Ammon's horn (tissue), 1 donor: ENCODE measurements at regions not wholly inside any gene's neighbourhood (a gene's known extent, or its start where the extent isn't known, plus 50 kb on each side); places are given as distances from the start of the nearest gene placed in this dataset.
A peak's percentile ranks its signal among the peaks of the same experiment; 100 is the strongest.

ENCODE experiments used
- DNase-seq: peaks from one replicate; pipeline ENCODE4 v3.0.0-alpha.2; 2016; ENCODE audit warnings: low spot score

DNA sequence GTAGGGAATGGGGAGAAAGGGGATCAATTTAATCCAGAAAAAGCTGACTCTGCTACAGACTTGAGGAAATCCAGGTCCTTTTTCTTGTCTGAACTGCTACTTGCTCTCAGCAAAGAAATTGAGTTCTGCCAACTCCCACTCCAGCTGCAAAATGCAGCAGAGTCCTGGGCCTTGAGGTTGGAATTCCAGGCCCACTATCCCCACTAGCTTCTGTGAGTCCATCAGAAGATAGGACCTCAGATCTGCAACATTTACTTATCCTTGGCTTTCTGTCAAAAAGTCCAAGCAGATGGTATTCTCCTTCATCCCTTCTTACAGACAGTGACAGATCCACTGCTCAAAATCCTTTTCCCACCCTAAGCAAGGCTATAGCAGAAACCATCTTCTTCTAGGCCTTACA is 219.2 kb downstream of the ARHGAP12 start:
- DNase-seq, result no peak

DNA sequence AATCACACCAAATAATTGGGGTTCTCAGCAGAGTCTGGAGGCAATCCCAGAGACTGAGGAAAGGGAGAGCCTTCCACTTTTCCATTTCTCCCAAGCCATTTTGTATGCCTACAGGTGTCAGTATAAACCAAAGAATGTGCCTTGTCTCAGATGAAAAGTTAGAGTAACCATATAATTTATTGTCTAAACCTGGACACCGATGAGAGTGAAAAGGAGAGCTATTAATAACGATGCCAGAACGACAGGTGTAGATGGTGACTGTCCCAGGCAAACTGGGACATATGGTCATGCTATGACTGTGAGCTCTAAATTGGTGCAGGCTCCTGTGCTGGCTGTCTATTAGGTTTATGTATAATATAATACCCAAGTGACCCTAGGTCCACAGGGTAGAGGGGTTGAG is 219.6 kb downstream of the ARHGAP12 start:
- DNase-seq, result no peak

DNA sequence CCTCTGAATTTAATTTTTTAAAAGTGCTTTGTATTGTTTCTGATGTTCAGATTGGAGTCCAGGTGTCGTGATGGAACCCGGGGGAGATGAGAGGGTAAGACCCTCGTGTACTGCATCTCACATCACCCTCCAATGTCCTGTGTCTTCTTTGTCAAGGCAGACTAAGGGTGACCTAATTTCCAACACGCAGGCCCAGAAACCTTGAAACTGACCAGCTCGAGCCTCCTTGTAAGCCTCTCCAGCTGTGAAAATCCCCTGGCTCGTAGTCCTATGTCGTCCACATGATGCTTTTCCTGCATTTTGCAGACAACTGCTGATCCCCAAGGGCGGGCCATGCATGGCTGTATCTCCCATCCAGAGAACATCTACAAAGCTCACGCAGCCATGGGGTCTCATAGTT is 220.2 kb downstream of the ARHGAP12 start:
- DNase-seq, result no peak

DNA sequence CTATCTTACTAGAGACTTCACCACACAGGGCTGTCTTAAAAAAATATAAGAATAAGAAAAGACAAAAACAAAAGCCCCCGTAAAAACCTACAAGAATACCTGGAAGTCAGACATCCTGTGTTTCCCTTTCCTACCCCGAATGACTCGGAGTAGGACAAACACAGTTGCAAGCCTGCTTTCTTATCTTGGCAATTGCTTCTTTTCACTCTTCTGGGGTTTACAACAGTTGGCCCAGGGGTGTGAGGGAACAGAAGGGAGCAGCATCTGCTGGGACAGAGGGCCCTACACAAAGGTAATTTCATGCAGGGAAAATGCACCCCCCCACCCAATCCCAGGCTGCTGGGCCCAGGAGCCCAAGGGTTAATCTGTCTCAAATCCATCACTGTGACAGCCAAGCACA is 220.6 kb downstream of the ARHGAP12 start:
- no peak for DNase-seq

DNA sequence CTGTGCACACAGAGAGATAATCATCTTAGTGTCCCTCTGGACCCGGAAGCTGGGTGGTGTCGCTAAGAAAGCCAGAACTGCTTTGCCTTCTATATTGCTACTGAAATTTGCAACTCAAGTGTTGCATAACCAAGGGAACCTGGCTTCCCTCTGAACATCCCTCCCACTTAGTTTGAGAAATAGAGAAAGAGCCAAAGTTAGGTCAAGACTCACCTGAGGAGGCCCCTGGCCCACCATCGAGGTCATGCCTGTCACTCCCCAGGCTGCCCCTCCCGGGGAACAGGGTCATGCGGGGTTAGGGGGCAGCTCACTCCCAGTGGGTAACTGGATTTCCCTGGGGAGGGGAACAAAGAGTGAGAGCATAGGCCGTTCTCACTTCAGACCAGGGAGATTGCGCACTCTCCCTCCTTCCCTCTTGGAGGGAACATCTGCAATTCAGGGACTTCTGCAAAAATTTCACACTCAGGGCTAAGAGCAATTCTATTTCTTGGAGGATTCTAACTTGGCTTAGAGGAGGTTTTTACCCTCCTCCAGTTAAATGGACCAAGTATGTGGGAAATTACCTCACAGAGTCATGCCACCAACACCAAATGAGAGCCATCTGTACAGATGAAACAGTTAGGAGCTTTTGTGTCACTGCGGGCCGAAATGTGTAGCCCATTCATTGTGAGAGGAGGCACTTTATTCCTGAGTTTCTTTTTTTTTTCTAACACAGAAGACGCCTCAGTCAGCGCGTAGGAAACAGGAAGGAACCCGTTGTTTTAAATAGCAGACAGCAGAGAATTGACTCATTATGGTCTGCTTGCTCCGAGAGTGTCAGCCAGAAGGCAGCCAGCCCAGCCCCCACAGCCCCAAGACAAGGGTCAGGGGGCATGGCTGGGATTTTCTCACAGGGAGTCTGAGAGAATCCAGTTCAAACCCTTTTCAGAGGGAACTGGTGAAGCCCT is 221.3 kb downstream of the ARHGAP12 start:
- peak; percentile 75 for DNase-seq

DNA sequence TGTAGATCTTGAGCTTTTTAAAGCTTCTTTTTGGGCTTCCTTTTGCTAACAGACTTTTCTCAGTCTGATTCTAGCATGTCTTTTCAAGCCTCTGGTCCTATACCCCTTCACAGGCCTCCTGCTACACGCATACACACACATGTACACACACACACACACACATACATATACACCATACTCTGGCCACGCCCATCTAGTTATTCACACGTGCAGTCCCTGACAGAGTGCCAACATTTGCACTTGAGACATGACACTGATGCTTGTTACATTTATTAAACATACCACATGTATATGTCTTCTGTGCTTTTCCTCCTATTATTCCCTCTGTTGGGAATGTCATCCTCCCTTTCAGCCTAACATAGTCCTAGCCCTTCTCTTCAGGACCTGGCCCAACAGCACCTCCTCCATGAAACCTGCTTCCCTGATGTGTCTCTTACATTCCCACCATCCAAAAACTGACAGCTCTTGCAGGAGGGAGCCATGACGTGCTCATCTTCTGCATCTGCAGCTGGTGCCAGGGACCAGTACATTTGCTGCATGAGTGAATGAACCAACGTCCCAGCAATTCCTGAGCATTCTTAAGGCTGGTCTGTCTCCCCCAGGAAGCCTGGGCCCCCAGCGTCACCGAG is 222.1 kb downstream of the ARHGAP12 start:
- no peak for DNase-seq

DNA sequence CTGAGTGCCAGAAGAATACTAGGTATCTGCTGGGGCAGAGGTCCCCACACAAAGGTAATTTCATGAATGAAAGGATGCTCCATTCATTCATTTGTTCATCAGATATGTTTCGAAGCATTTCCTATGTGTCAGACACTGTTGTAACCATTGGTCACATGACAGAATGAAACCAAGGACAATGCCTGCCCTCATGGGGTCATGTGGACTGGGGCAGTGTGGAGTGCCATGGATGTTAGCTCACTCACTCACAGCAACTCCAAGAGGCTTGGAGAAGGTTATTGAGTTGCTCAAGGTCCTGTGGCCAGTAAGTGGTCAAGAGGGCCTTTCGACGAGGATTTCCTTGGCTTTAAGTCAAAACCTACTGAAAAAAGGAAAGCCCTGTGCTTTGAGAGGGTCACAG is 223.5 kb downstream of the ARHGAP12 start:
- DNase-seq, result no peak

DNA sequence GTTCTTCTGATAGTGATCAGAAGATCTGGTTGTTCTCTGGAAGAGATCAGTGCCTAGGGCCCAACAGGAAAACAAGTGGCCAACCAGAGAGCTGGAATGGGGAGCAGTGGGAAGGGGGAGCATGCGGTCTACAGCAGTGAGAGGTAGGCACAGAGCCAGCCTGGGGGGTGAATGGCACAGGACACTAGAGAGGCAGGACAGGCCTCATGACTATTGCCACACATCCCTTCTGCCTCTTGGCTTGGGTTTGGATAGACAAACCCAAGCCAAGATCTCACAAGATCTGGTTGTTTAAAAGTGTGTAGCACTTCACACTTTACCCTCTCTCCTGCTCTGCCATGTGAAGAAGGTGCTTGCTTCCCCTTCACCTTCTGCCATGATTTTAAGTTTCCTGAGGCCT is 224.4 kb downstream of the ARHGAP12 start:
- DNase-seq, result no peak

DNA sequence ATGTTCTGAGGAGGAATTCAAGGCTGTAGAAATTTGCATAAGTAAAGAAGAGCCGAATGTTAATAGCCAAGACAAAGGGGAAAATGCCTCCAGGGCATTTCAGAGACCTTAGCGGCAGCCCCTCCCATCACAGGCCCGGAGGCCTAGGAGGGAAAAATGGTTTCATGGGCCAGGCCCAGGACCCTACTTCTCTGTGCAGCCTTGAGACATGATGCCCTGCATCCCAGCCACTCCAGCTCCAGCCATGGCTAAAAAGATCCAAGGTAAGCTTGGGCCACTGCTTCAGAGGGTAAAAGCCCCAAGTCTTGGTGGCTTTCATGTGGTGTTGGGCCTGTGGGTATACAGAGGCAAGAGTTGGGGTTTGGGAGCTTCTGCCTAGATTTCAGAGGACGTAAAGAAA is 225.7 kb downstream of the ARHGAP12 start:
- no peak for DNase-seq

DNA sequence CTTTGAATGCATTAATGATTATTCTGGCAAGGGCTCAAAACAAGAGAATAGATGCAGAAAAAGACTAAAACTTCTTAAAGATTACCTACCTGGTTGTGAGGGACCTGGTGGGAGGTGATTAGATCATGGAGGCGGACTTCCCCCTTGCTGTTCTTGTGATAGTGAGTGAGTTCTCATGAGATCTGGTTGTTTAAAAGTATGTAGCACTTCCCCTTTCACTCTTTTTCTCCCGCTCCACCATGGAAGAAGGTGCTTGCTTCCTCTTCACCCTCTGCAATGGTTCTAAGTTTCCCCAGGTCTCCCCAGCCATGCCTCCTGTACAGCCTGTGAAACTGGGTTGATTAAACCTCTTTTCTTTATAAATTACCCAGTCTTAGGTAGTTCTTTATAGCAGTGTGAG is 226.6 kb downstream of the ARHGAP12 start:
- DNase-seq, result no peak

DNA sequence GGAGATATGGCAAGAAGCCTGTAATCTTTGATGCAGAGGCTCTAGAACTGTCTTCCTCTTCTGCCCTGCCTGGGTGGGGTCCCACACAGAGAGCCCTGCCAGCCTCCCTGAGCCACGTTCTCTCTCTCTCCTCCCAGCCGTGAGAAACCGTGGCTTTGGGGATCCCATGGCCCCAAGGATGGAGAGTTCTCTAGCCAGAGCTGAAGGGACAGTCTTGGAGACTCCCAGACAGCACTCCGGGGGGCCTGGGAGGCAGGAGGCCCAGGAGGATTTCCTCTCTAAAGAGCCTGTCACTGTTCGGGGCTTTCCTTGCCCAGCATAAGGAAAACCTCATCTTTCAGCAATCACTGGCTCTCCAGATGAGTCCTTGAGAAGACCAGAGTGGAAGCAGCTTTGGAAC is 227.1 kb downstream of the ARHGAP12 start:
- no peak for DNase-seq

DNA sequence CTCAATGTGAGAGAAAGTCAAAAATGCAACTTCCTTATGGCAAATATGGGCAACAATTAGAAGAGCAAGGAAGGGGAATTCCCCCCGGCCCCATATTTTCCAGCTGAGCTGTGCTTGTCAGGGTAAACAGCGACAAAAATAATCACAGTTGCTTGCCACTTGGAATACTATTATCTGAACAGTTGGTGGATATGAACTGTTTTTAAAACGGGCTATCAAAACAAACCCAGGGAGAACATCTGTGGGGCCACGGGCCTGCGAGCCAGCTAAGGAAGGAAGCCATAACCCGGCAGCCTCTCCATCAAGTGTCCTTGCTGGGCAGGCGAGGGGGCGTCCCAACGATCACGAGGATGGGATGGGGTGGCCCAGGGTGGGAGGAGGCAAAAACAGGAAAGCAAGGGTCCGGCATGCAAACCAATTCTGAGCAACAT is 228.4 kb downstream of the ARHGAP12 start:
- DNase-seq, result no peak

DNA sequence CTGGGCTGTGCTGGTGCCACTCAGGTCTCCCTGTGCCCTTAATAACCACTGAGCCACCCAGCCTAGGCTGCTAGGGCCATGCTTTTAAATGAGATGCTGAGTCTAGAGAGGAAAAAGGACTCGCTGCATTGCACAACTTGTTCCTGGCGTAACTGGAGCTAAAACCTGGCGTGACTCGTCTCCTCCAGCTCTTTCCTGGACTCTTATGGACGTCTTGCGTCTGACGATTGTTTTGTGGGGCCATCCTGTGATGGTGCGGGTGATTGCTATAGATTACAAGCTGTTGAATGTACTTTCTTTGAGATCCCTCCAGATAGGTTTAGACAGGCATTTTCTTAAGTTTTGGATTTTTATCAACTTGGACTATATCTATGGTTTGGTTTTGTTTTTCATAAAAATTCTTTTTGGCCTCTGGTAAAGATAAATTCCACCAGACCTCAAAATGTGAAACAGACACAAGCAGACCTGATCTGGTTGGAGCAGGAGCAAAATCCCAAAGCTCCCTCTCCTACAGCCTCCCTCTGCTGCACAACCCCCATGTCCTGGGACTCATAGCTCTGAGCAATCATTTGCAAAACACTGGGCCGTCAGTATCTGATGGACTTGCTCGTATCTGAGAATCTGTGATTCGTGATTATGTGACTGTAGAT is 230.3 kb downstream of the ARHGAP12 start:
- no peak for DNase-seq

DNA sequence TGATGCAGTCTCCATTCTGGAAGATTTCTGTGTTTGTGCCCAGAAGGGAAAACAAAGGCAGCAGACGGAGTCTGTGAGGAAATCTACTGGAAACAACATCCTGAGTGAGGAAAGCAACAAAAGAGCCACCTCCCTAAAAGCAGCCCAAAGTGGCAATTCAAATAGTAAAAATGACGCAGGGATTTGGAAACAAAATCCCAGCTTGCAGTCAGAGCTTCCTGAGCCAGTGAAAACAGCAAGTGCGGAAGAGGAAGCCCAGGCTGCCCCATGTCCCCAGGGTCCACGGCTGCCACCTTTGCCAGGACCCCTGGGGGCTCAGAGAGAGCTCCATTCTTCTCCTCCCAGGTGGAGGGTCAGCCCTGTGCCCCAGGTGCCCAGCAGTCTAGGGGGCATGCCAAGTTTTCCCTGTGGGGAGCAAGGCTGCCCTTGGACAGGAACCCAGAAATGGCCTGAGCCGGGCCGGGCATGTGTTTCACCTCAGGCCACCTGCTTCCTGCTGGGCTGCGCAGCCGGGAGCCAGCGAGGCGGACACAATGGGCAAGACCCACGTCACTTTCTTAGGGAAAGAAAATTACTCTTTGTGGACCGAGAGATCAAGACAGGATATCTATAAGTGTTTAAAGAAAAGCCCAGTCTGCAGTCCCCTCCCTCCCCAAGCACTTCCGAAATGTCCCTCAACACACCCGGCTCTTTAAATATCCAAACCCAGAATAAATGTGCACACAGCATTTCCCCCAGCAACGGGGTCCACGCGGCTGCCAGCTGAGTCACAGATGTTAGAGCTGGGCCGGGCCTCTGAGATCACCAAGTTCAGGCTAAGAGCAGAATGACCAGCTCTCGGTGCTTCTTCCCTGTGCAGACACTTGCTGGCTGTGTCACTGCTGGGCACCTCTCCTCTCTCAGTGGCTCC is 231.1 kb downstream of the ARHGAP12 start:
- peak; percentile 81 for DNase-seq

DNA sequence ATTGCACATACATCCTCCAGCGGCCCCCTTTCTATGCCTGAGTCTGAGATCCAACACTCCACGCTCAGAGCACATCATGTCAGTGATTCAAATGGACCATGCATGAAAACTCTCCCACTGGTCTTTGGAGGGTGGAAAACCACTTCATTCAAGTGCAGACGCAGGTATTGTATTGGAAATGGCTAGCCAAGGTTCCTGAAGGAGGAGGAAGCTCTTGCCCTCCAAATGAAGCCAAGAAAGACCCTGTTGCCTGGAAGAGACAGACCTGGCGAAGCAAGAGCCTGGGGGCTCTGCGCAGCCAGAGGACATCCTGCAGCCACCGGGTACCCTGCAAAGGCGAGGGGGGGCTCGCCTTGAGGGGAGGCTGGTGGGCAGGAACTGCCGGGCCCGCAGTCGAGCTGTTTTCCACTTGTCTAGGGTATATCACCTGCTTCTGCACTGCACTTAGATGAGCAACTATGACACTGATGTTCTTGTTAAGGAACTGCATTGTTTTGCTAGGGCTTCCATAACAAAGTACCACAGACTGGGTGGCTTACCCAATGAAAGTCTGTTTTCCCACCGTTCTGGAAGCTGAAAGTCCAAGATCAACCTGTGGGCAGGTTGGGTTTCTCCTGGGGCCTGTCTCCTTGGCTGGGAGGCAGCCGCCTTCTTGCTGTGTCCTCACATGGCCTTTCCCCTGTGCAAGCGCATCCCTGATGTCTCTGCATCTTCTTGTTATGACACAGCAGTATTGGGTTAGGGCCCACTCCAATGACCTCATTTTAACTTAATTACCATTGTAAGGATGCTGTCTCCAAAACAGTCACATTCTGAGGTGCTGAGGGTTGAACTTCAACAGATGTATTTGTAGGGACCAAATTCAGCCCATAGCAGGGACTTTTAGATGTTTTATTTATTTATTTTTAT is 233.4 kb downstream of the ARHGAP12 start:
- DNase-seq, result no peak

DNA sequence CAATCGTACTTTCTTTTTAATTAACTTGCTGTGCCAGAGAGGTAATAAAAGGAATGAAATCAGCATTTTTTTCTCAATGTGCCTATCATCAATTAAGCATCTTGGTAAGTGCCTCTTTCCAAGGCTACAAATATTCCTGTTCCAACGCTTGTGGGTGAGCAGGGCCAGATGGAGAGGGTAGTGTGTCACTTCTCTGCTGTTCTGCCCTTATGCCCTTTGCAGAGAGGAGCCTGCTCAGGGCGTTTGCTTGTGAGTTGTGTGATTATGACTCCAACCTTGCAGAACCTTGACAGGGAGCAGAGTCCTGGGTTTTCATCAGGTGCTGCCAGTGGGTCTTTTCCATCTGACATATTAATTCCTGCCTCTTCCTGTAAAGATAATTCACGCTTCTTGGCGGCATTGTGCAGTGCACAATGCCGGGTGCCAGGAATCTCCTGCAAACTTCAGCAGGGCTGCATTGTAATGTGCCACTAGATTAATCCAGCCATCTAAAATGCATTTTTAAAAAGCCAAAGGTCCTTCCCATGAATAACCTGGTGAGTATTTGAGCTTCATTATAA is 234.4 kb downstream of the ARHGAP12 start:
- DNase-seq, result no peak

DNA sequence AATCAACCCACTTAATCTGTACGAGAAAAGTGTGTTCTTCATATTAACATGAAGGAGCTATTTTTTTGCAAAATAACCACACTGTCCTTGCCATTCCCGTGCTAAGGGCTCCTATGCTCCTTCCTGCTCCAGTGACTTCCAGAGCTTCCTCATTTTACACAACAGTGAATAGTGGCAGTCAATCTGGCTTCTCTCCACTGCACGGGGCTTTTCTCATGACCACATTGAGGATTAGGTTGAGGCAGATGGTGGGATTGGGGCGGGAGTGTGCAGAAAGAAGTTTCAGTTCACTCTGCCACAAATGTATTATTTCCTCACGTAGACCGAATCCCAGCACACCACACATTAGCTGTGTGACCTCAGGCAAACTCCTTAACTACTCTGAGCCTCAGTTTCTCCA is 235.1 kb downstream of the ARHGAP12 start:
- peak; percentile 55 for DNase-seq

DNA sequence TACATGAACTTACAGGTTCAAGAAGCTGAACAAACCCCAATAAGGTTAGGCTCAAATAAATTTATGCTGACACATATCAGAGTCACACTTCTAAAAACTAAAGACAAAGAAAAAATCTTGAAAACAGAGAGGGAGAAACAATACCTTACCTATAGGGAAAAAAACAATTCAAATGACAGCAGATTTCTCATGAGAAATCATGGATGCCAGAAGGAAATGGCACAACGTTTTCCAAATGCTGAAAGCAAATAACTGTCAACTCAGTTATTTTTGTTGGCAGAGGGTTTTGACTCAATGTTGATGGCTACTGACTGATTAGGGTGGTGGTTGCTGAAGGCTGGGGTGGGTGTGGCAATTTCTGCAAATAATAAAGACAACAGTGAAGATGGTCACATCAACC is 239.4 kb downstream of the ARHGAP12 start:
- DNase-seq, result no peak

DNA sequence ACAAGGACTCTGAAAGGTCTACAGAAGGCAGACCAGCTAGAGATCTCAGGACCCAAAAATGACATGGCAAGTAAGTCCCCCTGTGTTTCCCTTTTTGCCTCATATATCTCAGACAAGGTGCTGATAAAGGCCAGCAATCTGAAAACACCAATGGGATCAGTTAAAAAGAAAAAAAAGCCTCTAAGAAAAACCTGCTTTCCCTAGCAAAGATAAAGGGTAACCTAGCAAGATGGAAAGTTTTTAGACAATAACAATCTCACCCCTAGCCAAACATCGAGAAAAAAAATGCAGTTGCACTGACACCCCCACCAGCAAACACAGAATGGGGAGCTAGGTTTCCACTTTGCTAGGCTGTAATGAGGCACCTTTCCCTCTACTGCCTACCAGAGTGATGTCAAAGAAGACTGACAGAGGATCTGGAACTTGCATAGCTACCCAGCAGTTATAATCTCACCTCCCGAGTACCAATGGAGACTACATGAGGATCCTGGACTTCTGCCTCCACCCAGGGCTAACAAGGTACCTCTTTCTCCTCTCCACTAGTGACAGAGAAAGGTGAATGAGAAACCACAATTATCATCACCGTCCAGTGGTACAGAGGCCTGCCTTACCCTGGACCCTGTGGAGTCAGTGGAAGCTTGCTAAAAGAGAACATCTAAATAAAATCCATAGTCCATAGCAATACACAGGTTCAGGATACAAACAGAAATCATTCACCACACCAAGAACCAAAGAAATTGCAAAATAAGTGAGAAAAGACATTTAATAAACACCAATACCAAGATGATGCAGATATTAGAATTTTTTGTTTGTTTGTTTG is 240.8 kb downstream of the ARHGAP12 start:
- no peak for DNase-seq

DNA sequence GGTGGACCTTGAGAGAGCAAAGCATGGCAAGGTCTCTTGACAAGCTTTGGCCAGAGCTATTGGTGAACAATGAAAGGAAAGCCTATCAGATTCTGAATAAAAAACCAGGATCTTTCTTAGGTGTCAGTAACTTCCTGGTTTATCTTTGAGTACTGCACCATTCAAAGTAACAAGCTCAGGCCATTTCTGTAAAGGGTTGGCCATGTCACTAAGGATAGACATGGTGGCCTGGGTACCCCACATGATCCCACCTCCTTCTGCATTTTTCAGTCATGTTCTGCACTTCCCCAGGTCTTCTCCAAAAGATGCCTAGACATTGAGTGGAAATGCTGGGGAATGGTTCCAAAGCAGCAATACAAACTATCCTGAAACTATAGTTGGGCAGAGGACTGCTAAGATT is 242.0 kb downstream of the ARHGAP12 start:
- DNase-seq, result no peak
